GM18520 (cell line): ENCODE measurements at regions not wholly inside any gene's neighbourhood (a gene's known extent, or its start where the extent isn't known, plus 50 kb on each side); places are given as distances from the start of the nearest gene placed in this dataset.

Experiments used
- ATAC-seq: cut with Tn5 transposase; IDR thresholded peaks from one replicate; pipeline ENCODE4 v1.9.1; 2021; ENCODE audit not compliant: unreplicated experiment

GRCh38 chr1:58993403-58993802 is 209.6 kb upstream of the JUN start:
- ATAC-seq, result no peak

GRCh38 chr1:58994664-58995063 is 210.8 kb upstream of the JUN start:
- no peak for ATAC-seq

GRCh38 chr1:58996341-58997059 is 212.7 kb upstream of the JUN start:
- peak; percentile 40 for ATAC-seq

- peak; percentile 18 for ATAC-seq
These were observed 213.2 kb upstream of the JUN start for GRCh38 chr1:58997060-58997411.

GRCh38 chr1:58997637-58998036 is 213.8 kb upstream of the JUN start:
- ATAC-seq, result no peak

- no peak for ATAC-seq
These were observed 215.8 kb upstream of the JUN start for GRCh38 chr1:58999676-59000075.

GRCh38 chr1:59004755-59005154 is 220.9 kb upstream of the JUN start:
- no peak for ATAC-seq

GRCh38 chr1:59005491-59006288 is 221.8 kb upstream of the JUN start:
- ATAC-seq, result no peak

- no peak for ATAC-seq
These were observed 222.4 kb upstream of the JUN start for GRCh38 chr1:59006289-59006658.

GRCh38 chr1:59006932-59007331 is 223.1 kb upstream of the JUN start:
- ATAC-seq, result no peak

- no peak for ATAC-seq
These were observed 223.6 kb upstream of the JUN start for GRCh38 chr1:59007429-59007819.

GRCh38 chr1:59007820-59008598 is 224.2 kb upstream of the JUN start:
- ATAC-seq, result no peak

- no peak for ATAC-seq
These were observed 224.9 kb upstream of the JUN start for GRCh38 chr1:59008599-59009347.

- ATAC-seq, result no peak
These were observed 227.8 kb upstream of the JUN start for GRCh38 chr1:59011663-59012062.

GRCh38 chr1:59012378-59012777 is 228.5 kb upstream of the JUN start:
- no peak for ATAC-seq

- ATAC-seq, result no peak
These were observed 229.6 kb upstream of the JUN start for GRCh38 chr1:59013276-59013927.

GRCh38 chr1:59013928-59014279 is 230.1 kb upstream of the JUN start:
- ATAC-seq, result no peak

- ATAC-seq, result no peak
These were observed 231.0 kb upstream of the JUN start for GRCh38 chr1:59014827-59015226.

GRCh38 chr1:59015708-59016107 is 231.9 kb upstream of the JUN start:
- no peak for ATAC-seq

- ATAC-seq, result no peak
These were observed 232.5 kb upstream of the JUN start for GRCh38 chr1:59016390-59016789.
